Endothelial cell of umbilical vein (primary cell): ENCODE measurements at regions not wholly inside any gene's neighbourhood (a gene's known extent, or its start where the extent isn't known, plus 50 kb on each side); places are given as distances from the start of the nearest gene placed in this dataset.

Experiments
- EZH2 ChIP-seq: IDR thresholded peaks from 2 replicates; pipeline ENCODE4 v1.6.1; 2012; ENCODE audit warnings: borderline replicate concordance, low read depth, mild to moderate bottlenecking, moderate library complexity, low read length, inconsistent platforms; ENCODE audit not compliant: severe bottlenecking
- TF ChIP-seq, protein P1 (sequence below), 2 donors: IDR thresholded peaks; 1 replicate in 1 of 2; 2 replicates in 1 of 2; pipeline ENCODE4 v1.5.1; 2011; ENCODE audit warnings: low read length in 2 of 2, mild to moderate bottlenecking in 2 of 2, moderate library complexity in 2 of 2, control low read depth in 1 of 2, inconsistent platforms in 1 of 2, low read depth in 1 of 2; ENCODE audit not compliant: insufficient read depth in 1 of 2; ENCODE audit errors: extremely low read depth in 1 of 2

DNA sequence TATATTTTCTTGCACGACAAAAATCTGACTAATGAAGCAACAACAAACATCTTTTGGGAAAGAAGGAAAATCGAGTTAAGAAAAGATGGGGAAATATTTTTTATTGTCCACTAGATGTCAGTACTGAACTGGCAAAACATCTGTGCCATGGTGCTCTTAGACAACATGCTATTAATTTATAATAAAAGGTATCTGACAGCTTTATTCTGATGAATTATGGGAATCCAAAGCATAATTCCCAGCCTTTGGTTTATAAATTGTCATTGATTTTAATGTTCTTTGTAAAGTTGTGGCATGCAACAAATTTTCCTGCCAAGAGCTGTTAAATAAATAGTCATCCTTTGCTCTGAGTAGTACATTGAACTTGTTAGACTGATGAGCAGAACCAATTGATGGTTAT lies 231.2 kb downstream of the ETNK1 start:
- TF ChIP-seq, protein P1, sequence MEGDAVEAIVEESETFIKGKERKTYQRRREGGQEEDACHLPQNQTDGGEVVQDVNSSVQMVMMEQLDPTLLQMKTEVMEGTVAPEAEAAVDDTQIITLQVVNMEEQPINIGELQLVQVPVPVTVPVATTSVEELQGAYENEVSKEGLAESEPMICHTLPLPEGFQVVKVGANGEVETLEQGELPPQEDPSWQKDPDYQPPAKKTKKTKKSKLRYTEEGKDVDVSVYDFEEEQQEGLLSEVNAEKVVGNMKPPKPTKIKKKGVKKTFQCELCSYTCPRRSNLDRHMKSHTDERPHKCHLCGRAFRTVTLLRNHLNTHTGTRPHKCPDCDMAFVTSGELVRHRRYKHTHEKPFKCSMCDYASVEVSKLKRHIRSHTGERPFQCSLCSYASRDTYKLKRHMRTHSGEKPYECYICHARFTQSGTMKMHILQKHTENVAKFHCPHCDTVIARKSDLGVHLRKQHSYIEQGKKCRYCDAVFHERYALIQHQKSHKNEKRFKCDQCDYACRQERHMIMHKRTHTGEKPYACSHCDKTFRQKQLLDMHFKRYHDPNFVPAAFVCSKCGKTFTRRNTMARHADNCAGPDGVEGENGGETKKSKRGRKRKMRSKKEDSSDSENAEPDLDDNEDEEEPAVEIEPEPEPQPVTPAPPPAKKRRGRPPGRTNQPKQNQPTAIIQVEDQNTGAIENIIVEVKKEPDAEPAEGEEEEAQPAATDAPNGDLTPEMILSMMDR (IDR thresholded peaks at IDR 0.05; ENCODE audit: extremely low read depth in 1 of 2, insufficient read depth in 1 of 2, low read depth in 1 of 2, low read length in 2 of 2), result peak; percentile 13 to 14
- TF ChIP-seq EZH2, result no peak
